CD8-positive, alpha-beta memory T cell (primary cell): ENCODE measurements at regions not wholly inside any gene's neighbourhood (a gene's known extent, or its start where the extent isn't known, plus 50 kb on each side); places are given as distances from the start of the nearest gene placed in this dataset.

ENCODE experiments used
- CTCF ChIA-PET: fragments of 350-600 bp; sonication (Branson Sonifier 250); formaldehyde crosslinking; loops from one replicate; lab custom pipeline; 2021; ENCODE audit warnings: antibody characterized with exemption; lab: Charles Lee
- POLR2A ChIA-PET: fragments of 350-600 bp; sonication (Branson Sonifier 250); formaldehyde crosslinking; loops from one replicate; lab custom pipeline; 2021; ENCODE audit warnings: antibody characterized with exemption; lab: Charles Lee
- DNase-seq, 5 donors: peaks; one replicate each; pipeline versions ENCODE4 v3.0.0 to v3.0.0-alpha.2; 2020 to 2022; ENCODE audit warnings: mixed read lengths in 1 of 5
- H3K27ac ChIP-seq: one replicate; pipeline ENCODE4 v1.7.0; 2013; ENCODE audit warnings: low read depth, mild to moderate bottlenecking, low read length, moderate library complexity
- H3K27me3 ChIP-seq: 2 replicates; pipeline ENCODE4 v1.7.0; 2013; ENCODE audit warnings: low read length, mild to moderate bottlenecking; ENCODE audit not compliant: insufficient read depth, poor library complexity, severe bottlenecking
- H3K36me3 ChIP-seq: 2 replicates; pipeline ENCODE4 v1.7.0; 2013; ENCODE audit warnings: mild to moderate bottlenecking, low read length, moderate library complexity; ENCODE audit not compliant: insufficient read depth
- H3K4me1 ChIP-seq: 2 replicates; pipeline ENCODE4 v1.7.0; 2013; ENCODE audit warnings: mild to moderate bottlenecking, low read length, moderate library complexity; ENCODE audit not compliant: insufficient read depth
- H3K4me3 ChIP-seq: 2 replicates; pipeline ENCODE4 v1.7.0; 2013; ENCODE audit warnings: mild to moderate bottlenecking, low read length
- H3K9me3 ChIP-seq: 2 replicates; pipeline ENCODE4 v1.7.0; 2013; ENCODE audit warnings: mild to moderate bottlenecking, low read length
- H3K27ac Mint-ChIP-seq, 8 donors: one replicate each; pipeline ENCODE4 v1.8.0; 2020 to 2021; ENCODE audit warnings: mixed read lengths in 8 of 8, mild to moderate bottlenecking in 6 of 8, inconsistent platforms in 3 of 8, moderate library complexity in 3 of 8
- H3K27me3 Mint-ChIP-seq, 2 donors: one replicate each; pipeline ENCODE4 v1.8.0; 2020 to 2021; ENCODE audit warnings: mixed read lengths in 2 of 2, mild to moderate bottlenecking in 1 of 2, moderate library complexity in 1 of 2
- H3K36me3 Mint-ChIP-seq, 3 donors: one replicate each; pipeline ENCODE4 v1.8.0; 2020 to 2021; ENCODE audit warnings: mixed read lengths in 3 of 3, inconsistent platforms in 1 of 3, mild to moderate bottlenecking in 1 of 3
- H3K4me1 Mint-ChIP-seq, 3 donors: one replicate each; pipeline ENCODE4 v1.8.0; 2020 to 2021; ENCODE audit warnings: mixed read lengths in 3 of 3, inconsistent platforms in 1 of 3, mild to moderate bottlenecking in 1 of 3
- H3K4me3 Mint-ChIP-seq, 7 donors: one replicate each; pipeline ENCODE4 v1.8.0; 2020 to 2021; ENCODE audit warnings: mixed read lengths in 7 of 7, mild to moderate bottlenecking in 6 of 7, moderate library complexity in 4 of 7, inconsistent platforms in 2 of 7
- H3K9me3 Mint-ChIP-seq, 5 donors: one replicate each; pipeline ENCODE4 v1.8.0; 2020 to 2022; ENCODE audit warnings: mixed read lengths in 5 of 5, mild to moderate bottlenecking in 3 of 5, moderate library complexity in 2 of 5, inconsistent platforms in 1 of 5

DNA sequence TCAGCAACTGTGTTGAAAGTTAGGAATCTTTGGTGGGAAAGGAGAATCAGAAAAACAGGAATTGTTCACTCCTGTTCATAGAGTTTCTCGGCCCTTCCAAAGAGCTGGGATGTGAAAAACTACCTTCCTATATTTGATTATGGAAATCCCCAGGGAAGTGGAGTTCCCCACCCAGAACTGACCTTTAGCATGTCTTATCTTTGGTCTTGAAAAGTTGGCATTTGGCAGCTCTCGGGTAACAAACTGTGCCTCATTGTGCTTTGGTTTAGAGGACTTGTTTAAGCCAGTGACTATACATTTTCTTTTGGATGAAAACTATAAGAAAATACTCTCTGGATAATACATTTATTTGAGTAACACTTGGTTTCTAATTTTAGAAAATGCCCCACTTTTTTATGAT is 51.3 kb upstream of the CERS6 start:
- Histone ChIP-seq H3K9me3 (no peaks in the 10 kb centered on the region), H3K27me3 (no peaks in the 10 kb centered on the region), H3K27ac (no peak overlapping the region), H3K4me3 (no peak overlapping the region), H3K4me1 (peaks cover 5% of the 10 kb centered on the region), H3K36me3 (no peaks in the 10 kb centered on the region)
- Mint-ChIP-seq H3K4me1 (no peaks in the 10 kb centered on the region), H3K9me3 (peaks cover 0 to 14% (median 7%) of the 10 kb centered on the region in 5 donors), H3K27me3 (peaks cover 1 to 16% of the 10 kb centered on the region in 2 donors), H3K4me3 (no peak overlapping the region), H3K36me3 (peaks cover 0 to 20% (median 0%) of the 10 kb centered on the region in 3 donors), H3K27ac (no peak overlapping the region)
- POLR2A ChIA-PET: no interaction called here
- CTCF ChIA-PET: no interaction called here
- no peak for DNase-seq
